Fibroblast of the conjunctiva (primary cell): ENCODE measurements at regions not wholly inside any gene's neighbourhood (a gene's known extent, or its start where the extent isn't known, plus 50 kb on each side); places are given as distances from the start of the nearest gene placed in this dataset.
"Not testable (repeated sequence)": the region's sequence is repeated elsewhere in the genome, so short reads cannot be mapped to it uniquely, and the experiment has no call there.

ENCODE experiments used
- DNase-seq: peaks from one replicate; pipeline ENCODE4 v3.0.0-alpha.2; 2010; ENCODE audit warnings: low read depth

GRCh38 chr2:66317268-66317890 is 117.5 kb upstream of the MEIS1 start:
- no peak for DNase-seq

- DNase-seq: no peak
Measured at GRCh38 chr2:66306483-66306882, 128.4 kb upstream of the MEIS1 start.

GRCh38 chr2:66305718-66306117 is 129.2 kb upstream of the MEIS1 start:
- no peak for DNase-seq

- DNase-seq: no peak
Measured at GRCh38 chr2:66303471-66303870, 131.5 kb upstream of the MEIS1 start.

- DNase-seq: no peak
Measured at GRCh38 chr2:66301767-66302140, 133.2 kb upstream of the MEIS1 start.

- no peak for DNase-seq
Measured at GRCh38 chr2:66301022-66301766, 133.7 kb upstream of the MEIS1 start.

- no peak for DNase-seq
Measured at GRCh38 chr2:66283787-66284186, 151.1 kb upstream of the MEIS1 start.

GRCh38 chr2:66281980-66282379 is 152.9 kb upstream of the MEIS1 start:
- no peak for DNase-seq

- no peak for DNase-seq
Measured at GRCh38 chr2:66279024-66279423, 155.9 kb upstream of the MEIS1 start.

- DNase-seq: no peak
Measured at GRCh38 chr2:66275984-66276383, 158.9 kb upstream of the MEIS1 start.

- DNase-seq: no peak
Measured at GRCh38 chr2:66273933-66274490, 160.9 kb upstream of the MEIS1 start.

- DNase-seq: no peak
Measured at GRCh38 chr2:66272751-66273150, 162.2 kb upstream of the MEIS1 start.

GRCh38 chr2:66271777-66272176 is 163.1 kb upstream of the MEIS1 start:
- DNase-seq: no peak

GRCh38 chr2:66270247-66270646 is 164.7 kb upstream of the MEIS1 start:
- no peak for DNase-seq

- no peak for DNase-seq
Measured at GRCh38 chr2:66269166-66269565, 165.8 kb upstream of the MEIS1 start.

GRCh38 chr2:66268756-66269155 is 166.2 kb upstream of the MEIS1 start:
- no peak for DNase-seq

GRCh38 chr2:66264354-66264753 is 170.6 kb upstream of the MEIS1 start:
- DNase-seq: no peak

GRCh38 chr2:66255867-66256266 is 179.1 kb upstream of the MEIS1 start:
- no peak for DNase-seq

- no peak for DNase-seq
Measured at GRCh38 chr2:66255136-66255535, 179.8 kb upstream of the MEIS1 start.

GRCh38 chr2:66253066-66253465 is 181.9 kb upstream of the MEIS1 start:
- no peak for DNase-seq

GRCh38 chr2:66252109-66252508 is 182.8 kb upstream of the MEIS1 start:
- no peak for DNase-seq

- no peak for DNase-seq
Measured at GRCh38 chr2:66251573-66251972, 183.4 kb upstream of the MEIS1 start.

- not testable (repeated sequence) for DNase-seq
Measured at GRCh38 chr2:66249089-66249488, 185.8 kb upstream of the MEIS1 start.

- not testable (repeated sequence) for DNase-seq
Measured at GRCh38 chr2:66243809-66244208, 191.1 kb upstream of the MEIS1 start.
